ENCODE measurements at regions not wholly inside any gene's neighbourhood (a gene's known extent, or its start where the extent isn't known, plus 50 kb on each side); places are given as distances from the start of the nearest gene placed in this dataset.

- TF ChIP-seq, protein P1, sequence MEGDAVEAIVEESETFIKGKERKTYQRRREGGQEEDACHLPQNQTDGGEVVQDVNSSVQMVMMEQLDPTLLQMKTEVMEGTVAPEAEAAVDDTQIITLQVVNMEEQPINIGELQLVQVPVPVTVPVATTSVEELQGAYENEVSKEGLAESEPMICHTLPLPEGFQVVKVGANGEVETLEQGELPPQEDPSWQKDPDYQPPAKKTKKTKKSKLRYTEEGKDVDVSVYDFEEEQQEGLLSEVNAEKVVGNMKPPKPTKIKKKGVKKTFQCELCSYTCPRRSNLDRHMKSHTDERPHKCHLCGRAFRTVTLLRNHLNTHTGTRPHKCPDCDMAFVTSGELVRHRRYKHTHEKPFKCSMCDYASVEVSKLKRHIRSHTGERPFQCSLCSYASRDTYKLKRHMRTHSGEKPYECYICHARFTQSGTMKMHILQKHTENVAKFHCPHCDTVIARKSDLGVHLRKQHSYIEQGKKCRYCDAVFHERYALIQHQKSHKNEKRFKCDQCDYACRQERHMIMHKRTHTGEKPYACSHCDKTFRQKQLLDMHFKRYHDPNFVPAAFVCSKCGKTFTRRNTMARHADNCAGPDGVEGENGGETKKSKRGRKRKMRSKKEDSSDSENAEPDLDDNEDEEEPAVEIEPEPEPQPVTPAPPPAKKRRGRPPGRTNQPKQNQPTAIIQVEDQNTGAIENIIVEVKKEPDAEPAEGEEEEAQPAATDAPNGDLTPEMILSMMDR (conservative IDR thresholded peaks at IDR 0.05; ENCODE audit: low read depth, low read length), result no peak
- TF ChIP-seq EZH2 (IDR thresholded peaks at IDR 0.05; ENCODE audit: low read length, unreplicated experiment) (no peak), EZH2phosphoT487 (IDR thresholded peaks at IDR 0.05; ENCODE audit: borderline replicate concordance, low read length) (no peak)
These were observed 241.2 kb upstream of the ZFP64 start for GRCh38 chr20:52432740-52433139.
